C1 segment of cervical spinal cord (tissue), 14 donors: ENCODE measurements at regions not wholly inside any gene's neighbourhood (a gene's known extent, or its start where the extent isn't known, plus 50 kb on each side); places are given as distances from the start of the nearest gene placed in this dataset.
A peak's percentile ranks its signal among the peaks of the same experiment; 100 is the strongest.
"Not testable (repeated sequence)": the region's sequence is repeated elsewhere in the genome, so short reads cannot be mapped to it uniquely, and the experiment has no call there.

Experiments
- DNase-seq, 14 donors: peaks; one replicate each; lab custom pipeline; 2025; lab: John Stamatoyannopoulos, UW

- DNase-seq = no peak
These were observed 188.2 kb downstream of the CYP26B1 start for GRCh38 chr2:71959494-71959893.

GRCh38 chr2:71958426-71958825 lies 189.2 kb downstream of the CYP26B1 start:
- DNase-seq = not testable (repeated sequence)

DNA sequence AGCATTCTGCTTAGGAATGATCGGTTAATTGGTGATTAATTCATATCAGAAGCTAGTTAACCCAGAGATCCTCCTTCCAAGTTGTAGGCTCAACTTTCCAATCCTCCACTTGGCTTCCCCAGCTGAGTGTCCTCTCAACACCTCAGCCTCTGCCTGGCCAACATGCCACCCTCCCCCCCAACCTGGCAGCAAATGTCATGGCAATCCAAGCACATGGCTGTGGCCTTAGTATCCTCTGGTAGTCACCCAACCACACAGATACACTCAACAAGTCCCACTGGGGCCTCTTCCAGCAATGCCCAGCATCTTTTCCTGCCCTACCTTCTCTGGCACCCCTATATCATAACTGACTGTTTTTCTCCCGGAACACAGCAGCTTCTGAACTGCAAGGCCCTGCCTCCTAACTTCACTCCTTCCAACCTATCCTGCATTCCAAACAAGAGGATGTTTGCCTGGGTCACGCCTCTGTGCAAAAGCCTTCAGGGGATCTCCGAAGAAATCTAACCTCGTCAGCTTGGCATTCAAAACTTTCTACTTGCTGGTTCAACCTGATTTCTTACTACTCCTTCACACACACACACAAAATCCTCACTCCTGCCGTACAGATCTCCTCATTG lies 195.0 kb downstream of the CYP26B1 start:
- DNase-seq = no peak

DNA sequence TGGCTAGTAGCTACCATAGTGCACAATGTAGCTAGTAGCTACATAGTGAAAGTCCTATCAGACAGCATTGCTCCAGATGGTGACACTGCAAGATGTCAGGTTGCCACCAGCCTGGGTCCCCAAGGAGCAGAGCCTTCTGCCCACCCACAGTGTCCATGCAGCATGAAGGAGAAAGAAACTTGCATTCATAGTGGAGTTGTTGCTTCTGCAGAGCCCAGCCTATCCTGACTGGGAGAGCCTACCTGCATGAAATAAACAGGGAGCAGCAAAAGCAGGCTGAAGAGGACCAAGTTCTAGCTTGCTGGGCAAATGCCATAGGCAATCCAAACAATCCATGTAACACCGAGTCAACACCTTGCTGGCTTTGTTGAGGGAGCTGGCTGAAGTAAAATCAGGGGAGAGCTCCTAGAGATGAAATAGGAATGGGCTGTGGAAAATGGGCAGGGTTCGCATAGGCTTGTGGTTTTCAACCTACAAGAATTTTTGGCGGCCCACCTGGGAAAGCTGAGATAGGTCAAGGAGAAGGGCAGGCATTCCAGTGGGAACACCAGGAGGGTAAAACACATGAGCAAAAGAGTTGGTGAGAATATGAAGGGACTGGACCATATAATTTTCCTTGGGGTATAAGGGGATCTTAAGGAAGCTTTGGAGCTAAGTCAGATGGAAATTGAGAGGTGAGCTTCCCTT lies 195.8 kb downstream of the CYP26B1 start:
- DNase-seq = no peak

DNA sequence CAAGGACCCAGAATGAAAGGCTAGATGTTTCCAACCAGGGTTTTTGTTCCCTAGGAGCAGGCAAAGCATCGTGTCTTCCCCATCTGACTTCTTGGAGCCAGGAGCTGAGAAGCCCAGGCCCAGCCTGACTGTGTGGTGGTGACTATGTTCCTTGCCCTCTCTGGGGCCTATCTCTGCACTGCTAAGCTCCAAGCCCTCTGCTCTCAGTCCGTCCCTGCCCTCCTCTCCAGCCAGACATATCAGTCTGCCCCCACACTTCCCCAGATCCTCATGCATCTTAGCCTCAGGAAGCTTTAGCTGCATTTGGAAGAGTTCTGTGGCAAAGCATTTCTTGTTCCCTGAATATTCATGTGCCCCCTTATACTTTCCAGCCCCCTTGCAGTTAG lies 196.6 kb downstream of the CYP26B1 start:
- DNase-seq = no peak

DNA sequence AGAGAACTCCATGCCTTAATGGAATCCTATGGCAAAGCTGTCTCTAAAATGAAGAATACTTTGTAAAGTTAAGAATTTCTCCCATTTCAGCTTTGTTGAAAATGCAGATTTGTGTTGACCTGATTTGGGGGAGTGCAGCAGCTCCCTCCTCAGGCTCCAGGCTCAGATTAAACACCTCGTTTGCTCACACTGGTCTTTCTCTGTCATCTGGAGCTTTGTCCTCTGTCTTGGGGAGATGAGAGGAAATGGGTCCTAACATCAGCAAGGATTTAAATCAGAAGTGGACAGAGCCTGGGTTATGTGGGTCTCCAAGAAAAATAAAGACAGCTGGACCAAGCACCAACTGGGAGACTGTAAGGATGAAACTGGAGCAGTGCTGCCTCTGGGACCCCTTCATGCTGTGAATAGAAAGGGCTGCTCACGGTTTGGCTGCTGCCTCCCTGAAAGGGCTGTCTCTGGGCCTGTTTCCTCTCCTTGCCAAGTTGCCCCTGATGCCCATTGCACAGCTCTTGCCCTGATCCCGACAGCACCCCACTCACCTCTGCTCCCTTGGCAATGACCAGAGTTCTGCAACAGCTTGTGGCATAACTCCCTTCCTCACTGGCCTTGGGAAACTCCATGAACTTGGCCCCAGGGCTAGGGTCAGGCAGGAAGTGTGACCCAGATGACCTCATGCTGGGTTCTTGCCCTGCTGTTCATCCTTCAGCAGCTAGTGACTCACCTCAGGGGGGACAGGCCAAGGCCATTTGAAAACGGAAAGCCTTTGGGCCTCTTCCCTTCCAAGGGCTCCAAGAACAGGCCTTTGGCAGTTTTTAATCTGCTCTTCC lies 197.2 kb downstream of the CYP26B1 start:
- peak in 1 of 14 donors; percentile 55 for DNase-seq

GRCh38 chr2:71949537-71949798 lies 198.2 kb downstream of the CYP26B1 start:
- DNase-seq = no peak

- no peak for DNase-seq
These were observed 198.7 kb downstream of the CYP26B1 start for GRCh38 chr2:71948781-71949536.

- DNase-seq = no peak
These were observed 199.9 kb downstream of the CYP26B1 start for GRCh38 chr2:71947809-71948208.

DNA sequence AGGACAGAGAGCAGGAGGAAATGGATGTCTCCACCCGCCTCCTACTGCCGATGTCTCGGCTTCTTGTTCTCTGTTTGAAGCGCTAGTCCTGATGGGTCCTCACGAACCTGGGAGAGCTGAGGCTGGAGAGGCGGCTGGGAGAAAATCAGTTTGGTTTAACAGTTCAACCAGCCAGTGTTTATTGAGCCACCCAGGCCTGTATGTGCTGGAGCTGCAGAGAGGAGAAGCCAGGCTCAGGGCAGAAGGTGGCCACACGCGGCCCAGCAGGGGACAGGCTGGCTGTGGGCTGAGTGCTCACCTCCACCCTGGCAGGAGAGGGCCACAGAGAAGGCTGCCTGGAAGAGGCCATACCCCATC lies 202.1 kb downstream of the CYP26B1 start:
- DNase-seq = peak in 1 of 14 donors; percentile 23

GRCh38 chr2:71944806-71945602 lies 202.7 kb downstream of the CYP26B1 start:
- DNase-seq = no peak

- DNase-seq = no peak
These were observed 203.5 kb downstream of the CYP26B1 start for GRCh38 chr2:71944183-71944550.

DNA sequence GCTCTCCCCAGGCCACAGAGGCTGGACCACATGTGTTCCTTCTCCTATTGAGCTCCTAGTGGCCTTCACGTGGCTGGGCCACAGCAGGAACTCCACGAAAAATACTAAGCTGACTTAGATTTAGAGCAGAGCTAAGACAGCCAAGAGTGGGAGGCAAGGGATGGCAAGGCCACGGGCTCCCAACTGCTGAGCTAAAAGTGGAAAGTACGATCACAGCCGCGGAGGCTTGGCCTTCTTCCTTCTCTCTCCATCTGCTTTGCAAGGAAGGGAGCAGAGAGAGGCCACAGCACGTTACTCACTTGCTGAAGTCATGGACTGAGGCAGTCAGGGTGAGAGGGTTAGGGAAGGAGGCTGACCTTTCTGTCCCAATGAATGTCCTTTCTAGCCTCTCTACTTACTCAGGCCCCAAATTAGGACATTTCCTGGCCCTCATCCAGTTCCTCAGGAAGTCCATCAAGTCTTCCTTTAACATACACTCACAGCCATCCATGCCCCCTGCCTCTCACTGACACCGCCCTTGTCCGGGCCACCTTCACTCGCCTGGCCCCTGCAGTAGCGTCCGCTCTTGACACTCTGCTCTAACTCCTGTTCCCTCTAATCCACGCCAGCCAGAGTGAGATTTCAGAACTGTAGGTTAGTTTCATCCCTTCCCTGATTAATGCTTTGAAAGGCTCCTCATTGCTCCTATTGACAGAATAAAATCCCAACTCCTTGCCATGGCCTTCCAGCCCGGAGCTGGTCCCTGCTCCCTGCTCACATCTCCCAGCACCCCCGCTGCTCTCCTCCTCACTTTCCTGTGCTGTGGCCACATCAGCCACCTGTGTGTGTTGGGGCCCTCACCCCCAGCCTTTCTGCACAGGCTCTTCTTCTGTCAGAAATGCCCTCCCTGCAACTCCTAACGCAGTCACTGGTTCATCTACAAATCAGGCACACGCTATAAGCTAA lies 204.2 kb downstream of the CYP26B1 start:
- peak in 1 of 14 donors; percentile 90 for DNase-seq

- DNase-seq = no peak
These were observed 205.7 kb downstream of the CYP26B1 start for GRCh38 chr2:71941726-71942525.

DNA sequence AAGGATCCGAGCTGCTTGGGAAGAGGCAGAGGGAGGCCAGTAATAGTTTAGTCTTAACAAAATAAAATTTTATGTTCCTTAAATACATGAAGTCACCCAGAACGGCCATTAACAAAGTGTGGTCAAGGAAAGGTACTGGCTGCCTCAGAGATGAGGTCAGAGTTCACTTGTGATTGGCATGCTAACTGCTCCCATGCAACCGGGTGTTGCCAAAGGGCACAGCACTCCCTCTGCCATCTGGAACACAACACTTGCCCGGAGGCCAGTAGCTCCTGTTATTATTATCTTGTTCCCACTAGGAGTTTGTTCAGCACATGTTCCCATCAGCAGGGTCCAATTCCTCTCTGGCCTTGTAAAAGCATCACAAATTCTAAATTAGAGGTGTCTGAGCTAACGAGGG lies 207.0 kb downstream of the CYP26B1 start:
- DNase-seq = peak in 1 of 14 donors; percentile 94

DNA sequence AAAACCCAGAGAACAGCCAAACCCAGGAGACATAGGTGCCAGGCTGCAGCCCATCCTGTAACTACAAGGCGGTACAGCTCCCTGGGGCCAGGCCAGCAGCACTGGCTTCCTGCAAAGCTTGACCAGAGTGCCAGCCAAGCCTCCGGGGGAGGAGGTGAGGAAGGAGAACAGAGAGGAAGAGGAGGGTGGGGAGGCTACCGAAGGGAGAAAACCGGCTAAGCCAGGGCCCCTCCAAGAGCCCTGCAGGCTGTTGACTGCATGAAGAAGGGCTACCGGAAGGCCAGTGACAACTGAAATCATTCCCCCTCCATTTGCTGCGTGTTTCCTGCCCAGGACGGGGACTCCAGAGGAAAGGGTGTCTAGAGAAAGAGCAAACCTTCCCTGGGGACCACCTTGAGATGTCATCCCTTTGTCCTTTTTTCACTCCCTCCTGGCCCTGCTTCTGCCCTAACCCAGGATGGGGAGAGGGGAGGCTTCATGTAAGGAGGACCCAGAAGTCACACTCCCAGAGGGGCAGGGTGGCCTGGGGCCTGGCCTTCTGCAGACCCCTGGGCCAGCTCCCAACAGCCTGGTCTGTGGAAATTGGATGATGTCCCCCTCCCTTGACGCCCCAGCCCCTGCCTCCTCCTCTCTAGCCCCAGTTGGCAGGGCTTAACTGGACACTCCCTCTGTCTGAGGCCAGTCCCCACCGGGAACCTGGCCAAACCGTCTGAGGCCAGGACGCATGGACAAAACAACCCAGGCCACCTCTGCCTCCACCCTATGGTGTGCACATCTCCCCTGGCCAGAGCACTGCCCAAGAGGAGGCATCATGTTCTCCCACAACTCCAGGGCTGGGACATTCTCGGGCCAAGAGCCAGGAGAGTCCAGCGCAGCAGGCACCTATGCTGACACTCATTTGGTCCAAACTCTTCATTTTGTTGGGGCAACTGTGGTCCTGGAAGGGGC lies 207.8 kb downstream of the CYP26B1 start:
- peak in 1 of 14 donors; percentile 62 for DNase-seq

DNA sequence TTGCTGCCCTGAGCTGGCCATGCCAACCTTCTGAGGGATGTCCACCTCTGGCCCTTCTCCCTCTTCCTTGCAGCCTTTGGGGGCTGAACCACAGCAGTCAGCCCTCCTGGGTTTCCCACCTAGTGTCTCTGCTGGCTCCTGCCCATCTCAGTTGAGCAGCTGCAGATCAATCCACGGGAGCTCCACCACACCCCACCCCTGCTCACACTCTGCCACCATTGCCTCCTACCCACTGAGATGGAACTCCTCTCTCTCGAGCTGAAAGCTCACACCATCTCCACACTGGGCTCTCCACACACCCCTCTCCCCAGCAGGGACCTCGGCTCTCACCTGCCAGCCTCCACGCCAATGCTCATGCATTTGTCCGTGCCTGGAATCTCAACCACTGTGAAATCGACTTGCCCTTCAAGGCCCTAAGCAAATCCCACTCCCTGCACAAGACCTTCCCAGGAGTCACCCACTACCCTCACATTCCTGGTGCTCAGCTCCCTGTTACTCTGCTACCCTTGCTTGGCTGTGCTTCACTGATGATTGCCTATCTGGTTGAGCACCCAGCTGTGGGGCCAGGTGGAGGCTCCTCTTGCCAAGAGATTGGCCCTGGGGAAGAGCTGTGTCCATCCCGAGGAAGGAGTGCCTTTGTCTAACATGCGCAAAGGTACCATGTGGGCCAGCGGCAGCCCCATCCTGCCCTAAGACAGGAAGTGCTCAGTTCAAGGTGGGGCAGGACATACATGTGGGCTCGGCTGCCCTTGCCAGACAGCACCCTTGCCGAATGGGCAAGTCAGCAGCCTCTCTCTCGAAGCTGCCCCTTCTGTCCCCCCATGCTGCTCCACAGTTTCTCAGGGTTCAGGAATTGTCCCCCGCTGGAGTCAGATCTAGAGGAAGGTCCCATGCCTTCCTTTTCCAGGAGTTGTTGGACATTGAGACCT lies 208.7 kb downstream of the CYP26B1 start:
- peak in 1 of 14 donors; percentile 17 for DNase-seq
